GM19099 (cell line): ENCODE measurements at regions not wholly inside any gene's neighbourhood (a gene's known extent, or its start where the extent isn't known, plus 50 kb on each side); places are given as distances from the start of the nearest gene placed in this dataset.

Experiments used
- POLR2A ChIP-seq: IDR thresholded peaks from 3 replicates; pipeline ENCODE4 v1.6.1; 2011; ENCODE audit warnings: low read depth; ENCODE audit not compliant: insufficient read length; ENCODE audit errors: extremely low read depth

- TF ChIP-seq POLR2A, result no peak
Observed at GRCh38 chr15:70315431-70315830, 217.7 kb upstream of the TLE3 start.

- no peak for TF ChIP-seq POLR2A
Observed at GRCh38 chr15:70314688-70315087, 217.0 kb upstream of the TLE3 start.

- TF ChIP-seq POLR2A, result no peak
Observed at GRCh38 chr15:70314018-70314354, 216.3 kb upstream of the TLE3 start.

- TF ChIP-seq POLR2A, result no peak
Observed at GRCh38 chr15:70313099-70314017, 215.6 kb upstream of the TLE3 start.

GRCh38 chr15:70311821-70312220 lies 214.1 kb upstream of the TLE3 start:
- no peak for TF ChIP-seq POLR2A

GRCh38 chr15:70309716-70310115 lies 212.0 kb upstream of the TLE3 start:
- no peak for TF ChIP-seq POLR2A

GRCh38 chr15:70308735-70309434 lies 211.2 kb upstream of the TLE3 start:
- TF ChIP-seq POLR2A, result no peak

- no peak for TF ChIP-seq POLR2A
Observed at GRCh38 chr15:70308011-70308734, 210.5 kb upstream of the TLE3 start.

GRCh38 chr15:70306582-70306981 lies 208.9 kb upstream of the TLE3 start:
- no peak for TF ChIP-seq POLR2A

- no peak for TF ChIP-seq POLR2A
Observed at GRCh38 chr15:70306081-70306480, 208.4 kb upstream of the TLE3 start.

GRCh38 chr15:70303981-70304380 lies 206.3 kb upstream of the TLE3 start:
- TF ChIP-seq POLR2A, result no peak

GRCh38 chr15:70302360-70302759 lies 204.6 kb upstream of the TLE3 start:
- no peak for TF ChIP-seq POLR2A

GRCh38 chr15:70301396-70301795 lies 203.7 kb upstream of the TLE3 start:
- no peak for TF ChIP-seq POLR2A

- peak; percentile 49 for TF ChIP-seq POLR2A
Observed at GRCh38 chr15:70299931-70300869, 202.5 kb upstream of the TLE3 start.
